NCI-H345 treated with DMSO at 0.1 percent for 48 hours (cell line): ENCODE measurements at regions not wholly inside any gene's neighbourhood (a gene's known extent, or its start where the extent isn't known, plus 50 kb on each side); places are given as distances from the start of the nearest gene placed in this dataset.

Experiments used
- DNase-seq: peaks from one replicate; lab custom pipeline; 2025; ENCODE audit not compliant: unreplicated experiment; lab: John Stamatoyannopoulos, UW

DNA sequence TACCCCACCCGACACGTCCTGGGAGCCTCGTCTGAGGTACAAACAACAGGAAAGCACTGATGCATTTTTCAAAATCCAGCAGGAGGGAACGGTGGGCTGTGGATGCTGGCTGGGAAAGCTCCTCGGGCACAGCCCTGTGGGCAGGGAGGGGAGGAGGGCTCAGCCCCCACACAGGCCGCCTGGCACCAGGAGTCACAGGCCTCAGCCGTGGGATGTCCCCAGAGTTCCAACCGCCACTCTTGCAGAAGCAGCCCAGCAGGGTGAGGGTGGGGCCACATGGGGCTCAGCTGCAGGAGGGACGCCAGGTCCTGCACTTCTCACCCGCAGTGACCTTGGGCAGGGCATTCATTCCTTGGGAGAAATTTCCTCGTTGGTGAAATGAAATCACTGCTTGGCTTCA, 274.6 kb downstream of the BRD1 start:
- DNase-seq = no peak

DNA sequence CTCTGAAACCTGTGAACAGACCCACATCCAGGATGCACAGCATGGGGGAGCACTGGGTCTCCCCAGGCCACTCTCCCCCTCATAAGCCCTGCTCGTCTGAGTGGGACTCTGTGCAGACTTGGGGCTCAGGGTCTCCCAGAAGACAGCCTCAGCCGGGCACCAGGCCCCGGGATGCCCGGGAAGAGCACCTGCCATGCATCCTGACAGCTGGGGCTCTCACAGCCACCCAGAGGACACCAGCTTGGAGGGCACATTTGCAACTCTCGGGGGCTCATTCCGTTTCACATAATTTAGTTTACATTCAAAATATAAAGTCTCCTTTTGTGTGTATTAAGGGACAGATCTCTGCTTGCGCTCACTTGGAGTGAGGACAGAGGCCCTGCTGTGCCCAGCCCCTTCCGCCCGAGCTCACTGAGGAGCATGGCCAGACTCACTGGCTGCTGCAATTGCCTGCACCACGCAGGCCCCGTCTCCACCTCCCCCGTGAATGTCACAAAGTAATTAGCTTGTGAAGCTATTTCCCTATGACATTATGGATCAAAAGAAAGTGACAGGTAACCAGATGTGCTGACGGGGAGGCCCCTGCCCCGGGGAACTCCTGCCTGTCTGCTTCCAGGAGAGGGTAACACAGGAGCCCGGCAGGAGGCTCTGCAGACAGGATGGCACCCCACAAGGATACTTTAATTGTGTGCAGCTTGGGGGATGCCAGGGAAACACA, 275.6 kb downstream of the BRD1 start:
- no peak for DNase-seq

DNA sequence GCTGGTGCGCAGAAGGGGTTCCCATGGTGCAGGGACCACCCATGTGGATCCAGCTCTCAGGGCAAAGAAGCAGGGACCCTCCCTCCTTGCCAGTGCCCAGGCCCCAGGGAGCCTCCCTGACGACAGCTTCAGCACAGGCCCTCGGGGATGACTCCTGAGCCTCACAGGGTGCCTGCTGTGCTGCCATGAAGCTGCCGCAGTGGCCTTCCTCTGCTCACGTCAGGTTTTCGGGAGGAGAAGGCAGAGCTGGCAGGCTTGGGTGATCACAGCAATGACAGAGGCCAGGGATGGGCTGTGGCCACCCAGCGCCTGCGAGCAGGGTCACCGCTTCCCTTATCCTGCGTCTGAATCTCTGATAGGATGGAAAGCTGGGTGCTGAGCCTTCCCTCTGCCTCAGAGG, 276.2 kb downstream of the BRD1 start:
- no peak for DNase-seq

DNA sequence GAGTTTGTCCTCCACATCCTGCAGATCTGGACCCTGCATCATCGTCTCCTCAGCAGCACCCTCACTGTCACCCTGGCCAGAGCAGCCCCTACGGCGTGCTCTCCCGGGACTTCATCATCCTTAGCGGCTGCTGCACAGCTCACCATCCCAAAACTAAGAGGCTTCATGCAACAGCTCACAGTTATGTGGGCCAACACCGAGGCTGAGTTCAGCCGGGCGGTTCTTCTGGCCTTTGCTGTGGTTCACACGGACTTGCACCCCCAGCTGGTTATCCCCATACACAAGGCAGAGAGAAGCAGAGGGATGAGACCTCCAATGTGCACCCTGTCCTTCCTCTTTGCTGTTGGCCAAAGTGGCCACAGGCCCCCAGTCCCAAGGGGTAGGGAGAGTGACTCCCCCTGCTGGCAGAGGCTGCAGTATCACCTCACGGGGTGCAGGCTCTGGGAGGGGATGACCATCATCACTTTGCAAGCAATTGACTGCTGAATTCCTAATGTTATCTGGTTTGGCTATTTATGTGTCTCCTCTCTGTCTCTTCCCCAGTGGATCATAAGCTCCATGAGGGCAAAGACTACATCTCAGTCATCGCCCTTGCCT, 276.8 kb downstream of the BRD1 start:
- DNase-seq = no peak

DNA sequence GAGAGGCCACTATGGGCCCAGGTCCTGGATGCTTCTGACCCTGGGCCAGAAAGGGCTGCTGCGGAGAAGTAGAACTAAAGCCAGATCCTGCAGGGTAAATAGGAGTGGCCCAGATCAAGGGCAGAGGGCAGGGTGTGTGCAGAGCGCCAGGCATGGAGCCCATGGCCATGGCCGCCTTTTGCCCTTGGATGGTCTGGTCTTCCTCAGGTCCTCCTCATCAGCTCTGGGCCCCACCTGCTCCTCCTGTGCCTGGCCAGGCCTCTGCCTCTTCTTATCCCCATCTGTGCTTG, 277.6 kb downstream of the BRD1 start:
- DNase-seq = no peak

DNA sequence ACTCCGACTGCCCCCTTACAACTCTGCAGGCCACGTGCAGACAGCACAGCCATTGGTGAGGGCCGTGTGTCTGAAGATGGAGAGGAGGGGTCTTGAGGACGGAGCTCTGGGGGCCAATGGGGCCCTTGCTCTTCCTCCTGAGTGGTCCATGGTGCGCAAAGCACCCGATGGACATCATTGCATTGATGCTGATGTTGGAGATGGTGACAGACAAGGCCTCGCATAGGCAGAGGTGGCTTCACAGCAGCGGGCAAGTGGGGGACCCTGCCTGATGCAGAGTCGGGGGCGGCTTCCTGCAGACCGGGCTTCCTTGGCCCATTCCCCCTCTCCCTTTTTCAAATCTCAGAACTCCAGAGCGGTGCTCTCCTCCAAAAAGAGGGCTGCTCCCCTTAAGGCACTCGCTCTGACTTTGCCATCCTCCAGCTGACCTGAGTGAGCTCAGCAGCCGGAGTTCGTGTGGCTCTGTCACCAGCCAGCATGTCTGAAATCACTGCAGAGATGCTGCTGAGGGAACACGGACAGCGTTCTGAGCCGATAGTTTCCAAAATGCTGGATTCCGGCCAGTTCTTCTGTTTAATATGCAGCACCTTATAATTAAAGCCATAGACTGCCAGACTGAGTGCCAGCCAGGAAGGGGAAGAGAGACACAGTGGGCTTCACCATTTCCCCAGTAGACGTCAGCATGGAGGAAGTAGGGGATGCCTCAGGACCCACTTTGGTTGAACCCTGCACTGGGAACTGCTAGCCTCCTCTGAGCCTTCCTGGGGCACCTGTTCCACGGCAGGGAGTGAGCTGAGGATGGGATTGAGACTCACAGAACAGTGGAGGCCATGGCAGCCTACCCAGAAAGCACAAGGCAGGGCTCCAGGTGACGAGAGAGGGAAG, 278.2 kb downstream of the BRD1 start:
- no peak for DNase-seq

DNA sequence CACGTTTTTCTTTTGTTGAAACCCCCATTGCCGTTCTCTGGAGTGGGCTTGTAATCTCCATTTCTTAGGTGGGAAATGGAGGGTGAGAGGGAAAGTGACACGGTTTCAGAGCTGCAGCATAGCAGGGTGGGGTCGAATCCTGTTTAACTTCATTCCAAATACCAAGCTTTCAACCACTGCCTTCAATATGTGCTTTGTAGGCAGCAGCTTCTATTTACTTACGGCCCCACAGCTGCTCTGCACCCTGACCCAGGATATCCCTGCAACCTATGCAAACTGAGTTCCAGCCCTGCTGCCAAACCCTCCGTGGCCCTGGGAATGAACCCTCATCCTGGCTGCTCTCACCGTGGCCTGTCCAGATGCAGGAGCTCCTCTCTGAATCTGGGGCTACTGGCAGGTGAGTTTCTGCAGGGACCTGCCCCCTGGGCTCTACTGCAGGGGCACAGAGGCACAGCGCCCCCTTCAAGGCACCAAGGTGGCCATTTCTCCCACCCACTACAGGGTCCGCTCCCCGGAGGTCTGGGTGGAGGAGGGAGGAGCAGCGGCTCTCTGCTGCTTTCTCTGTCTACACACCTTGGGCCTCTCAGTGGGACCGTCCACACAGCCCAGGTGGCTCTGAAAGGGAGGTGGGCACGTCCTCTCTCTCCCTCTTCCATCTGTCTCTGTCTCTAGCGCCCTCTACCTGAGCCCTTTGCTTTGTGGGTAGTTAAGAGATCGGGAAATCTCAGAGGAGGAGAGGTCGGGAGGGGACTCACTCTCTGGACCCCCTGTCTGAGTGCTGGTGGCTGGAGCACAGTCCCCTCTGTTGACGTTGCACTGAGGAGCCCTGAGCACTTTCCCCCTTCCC, 279.1 kb downstream of the BRD1 start:
- DNase-seq = no peak

DNA sequence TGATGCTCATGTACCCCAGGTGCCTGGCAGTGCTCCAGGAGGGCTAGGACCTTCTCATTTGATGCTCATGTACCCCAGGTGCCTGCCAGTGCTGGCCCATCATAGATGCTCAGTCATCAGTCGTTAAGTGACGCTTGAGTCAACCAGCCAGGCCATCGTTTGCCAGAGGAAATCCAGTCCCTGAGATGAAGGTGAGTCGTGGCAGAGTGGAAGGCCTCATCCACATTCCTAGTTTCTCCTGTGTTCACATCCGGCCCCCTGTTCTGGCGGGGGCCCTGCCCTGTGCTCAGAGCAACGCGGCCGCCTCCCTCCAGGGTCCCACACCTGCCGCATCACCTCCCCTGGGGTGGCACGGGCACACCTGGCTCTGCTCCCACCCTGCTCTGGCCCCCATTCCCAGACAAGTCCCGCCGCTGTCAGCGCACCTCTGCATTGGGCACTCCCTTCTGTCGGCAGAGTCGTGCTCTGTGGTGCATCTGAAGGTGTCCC, 279.9 kb downstream of the BRD1 start:
- no peak for DNase-seq

DNA sequence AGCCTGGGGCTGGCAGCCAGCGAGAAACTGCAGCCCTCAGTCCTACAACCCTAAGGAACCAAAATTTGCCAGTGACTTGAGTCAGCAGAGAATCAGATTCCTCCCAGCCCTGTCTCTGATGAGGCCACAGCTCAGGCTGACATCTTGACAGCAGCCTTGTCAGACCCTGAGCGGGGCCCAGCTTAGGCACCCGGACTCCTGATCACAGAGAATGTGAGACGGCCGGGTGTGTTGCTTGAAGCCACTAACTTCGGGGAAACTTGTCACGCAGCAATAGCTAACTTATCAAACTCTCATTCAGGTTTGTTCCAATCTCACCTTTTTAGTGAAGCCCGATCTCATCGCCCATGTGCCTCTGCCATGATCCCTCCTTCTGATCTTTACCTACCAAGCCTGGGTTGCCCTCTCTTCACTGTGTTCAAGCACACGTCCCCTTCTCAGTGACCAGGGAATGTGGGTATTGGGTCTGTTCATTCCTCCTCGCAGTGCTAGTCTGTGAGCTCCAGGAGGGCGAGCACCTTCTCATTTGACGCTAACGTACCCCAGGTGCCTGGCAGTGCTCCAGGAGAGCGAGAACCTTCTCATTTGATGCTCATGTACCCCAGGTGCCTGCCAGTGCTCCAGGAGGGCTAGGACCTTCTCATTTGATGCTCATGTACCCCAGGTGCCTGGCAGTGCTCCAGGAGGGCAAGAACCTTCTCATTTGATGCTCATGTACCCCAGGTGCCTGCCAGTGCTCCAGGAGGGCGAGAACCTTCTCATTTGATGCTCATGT, 280.7 kb downstream of the BRD1 start:
- DNase-seq = no peak

DNA sequence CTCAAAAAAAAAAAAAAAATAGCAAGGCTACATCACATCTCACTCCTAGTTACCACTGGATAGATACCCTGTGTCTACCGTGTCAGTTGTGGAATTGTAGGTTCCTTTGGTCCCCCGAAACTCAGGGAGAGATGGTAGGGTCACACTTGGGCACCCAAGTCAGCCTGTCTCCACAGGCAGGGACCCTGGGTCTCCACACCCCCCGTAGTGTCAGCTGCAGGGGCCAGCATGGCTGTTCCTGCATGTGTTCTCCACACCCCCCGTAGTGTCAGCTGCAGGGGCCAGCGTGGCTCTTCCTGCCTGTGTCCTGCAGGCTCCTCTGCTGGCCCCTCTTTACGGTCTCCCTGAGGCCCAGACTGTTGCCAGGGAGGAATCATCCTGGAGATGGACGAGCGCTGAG, 282.1 kb downstream of the BRD1 start:
- no peak for DNase-seq

DNA sequence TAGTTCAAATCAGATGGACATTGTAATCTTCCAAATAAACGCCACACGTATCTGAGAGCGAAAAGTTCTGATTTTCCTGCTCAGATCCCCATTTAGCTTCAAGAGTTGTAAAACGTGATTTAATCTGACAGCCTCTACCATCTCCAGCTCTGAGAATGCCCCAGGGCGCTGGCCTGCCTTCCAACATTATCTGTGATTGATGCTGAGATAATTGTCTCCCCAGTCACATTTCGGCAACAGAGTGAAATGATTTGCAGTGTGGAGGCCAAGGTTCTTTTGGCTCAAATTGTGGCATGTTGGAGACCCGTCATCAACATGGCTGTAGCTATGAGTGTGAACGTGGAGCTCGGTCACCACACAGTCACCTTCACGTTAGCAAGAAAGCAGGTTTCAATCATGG, 283.4 kb downstream of the BRD1 start:
- DNase-seq = no peak

DNA sequence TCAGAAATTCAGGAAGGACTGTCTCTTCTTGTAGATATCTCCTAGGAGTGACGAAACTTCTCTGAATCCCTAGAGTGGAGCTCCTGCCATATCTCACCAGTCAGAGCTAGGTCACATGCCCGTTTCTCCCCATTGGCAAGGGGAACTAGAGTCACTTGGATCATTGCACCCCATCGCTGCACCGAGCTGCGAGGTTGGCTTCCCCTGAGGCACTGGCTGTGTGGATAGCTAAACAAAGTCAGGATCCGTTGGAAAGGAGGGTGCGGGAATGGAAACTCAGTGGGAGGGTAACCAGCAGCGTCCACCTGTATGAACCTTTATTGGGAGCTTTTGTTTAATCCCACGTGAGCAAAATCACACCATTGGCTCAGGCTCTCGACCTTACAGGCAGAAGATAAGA, 283.8 kb downstream of the BRD1 start:
- no peak for DNase-seq

DNA sequence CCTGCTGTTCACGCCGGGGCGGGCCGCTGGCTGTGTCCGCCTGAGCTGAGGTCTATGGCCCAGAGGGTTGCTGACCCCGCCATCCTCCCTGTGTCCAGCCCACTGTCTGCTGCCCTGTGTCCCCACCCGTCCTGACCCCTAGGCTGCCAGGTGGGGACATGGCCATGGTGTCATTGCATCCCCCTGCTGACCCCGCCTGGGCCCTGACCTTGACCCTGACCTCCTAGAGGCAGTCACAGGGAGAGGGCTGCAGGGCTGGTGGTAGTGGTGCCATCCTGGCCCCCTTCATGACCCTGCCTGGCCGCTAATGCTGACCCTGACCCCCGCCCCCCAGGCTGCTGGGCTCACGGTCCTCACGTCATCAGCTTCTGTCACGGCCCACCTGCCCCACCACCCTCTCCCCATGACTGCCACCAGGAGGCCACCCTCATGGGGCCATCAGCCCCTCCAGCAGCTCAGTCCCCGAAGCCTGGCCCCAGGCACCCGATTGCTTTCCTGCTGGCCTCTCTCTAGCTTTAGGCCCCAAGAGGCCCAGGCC, 285.9 kb downstream of the BRD1 start:
- DNase-seq = no peak

DNA sequence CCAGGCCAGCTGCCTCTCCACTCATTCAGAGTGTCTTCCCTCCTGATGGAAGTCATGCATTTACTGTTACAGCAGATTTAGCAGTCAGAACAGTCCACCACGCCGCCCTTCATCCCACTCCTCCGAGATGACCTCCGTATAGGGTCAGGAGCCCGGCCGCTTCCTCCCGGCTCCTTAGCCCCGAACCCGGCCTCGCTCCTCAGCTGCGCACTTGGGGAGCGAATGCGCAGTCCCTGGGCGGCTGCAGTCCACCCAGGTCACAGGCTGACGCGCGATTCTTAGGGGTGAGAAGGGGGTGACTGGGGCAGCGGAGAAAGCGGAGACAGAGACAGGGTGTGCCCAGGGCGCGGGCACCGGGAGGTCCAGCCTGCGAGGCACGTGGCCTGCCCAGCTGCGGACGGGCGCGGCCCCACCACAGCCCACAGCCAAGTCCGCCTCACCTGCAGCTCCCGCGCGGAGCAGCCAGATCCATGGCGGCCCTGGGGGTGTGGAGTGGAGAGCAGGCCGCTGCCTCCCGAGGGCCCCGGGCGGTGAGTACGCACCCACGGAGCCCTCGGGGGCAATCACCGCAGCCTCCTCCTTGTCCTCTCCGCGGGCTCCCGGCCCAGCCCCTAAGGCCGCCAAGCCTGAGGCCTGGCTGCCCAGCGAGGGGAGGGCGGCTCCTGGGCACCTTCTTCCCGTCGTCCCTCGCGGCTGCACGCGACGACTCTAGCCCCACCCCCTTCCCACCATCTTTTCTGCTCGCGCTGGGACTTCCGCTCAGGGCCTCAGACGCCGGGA, 286.6 kb downstream of the BRD1 start:
- no peak for DNase-seq

DNA sequence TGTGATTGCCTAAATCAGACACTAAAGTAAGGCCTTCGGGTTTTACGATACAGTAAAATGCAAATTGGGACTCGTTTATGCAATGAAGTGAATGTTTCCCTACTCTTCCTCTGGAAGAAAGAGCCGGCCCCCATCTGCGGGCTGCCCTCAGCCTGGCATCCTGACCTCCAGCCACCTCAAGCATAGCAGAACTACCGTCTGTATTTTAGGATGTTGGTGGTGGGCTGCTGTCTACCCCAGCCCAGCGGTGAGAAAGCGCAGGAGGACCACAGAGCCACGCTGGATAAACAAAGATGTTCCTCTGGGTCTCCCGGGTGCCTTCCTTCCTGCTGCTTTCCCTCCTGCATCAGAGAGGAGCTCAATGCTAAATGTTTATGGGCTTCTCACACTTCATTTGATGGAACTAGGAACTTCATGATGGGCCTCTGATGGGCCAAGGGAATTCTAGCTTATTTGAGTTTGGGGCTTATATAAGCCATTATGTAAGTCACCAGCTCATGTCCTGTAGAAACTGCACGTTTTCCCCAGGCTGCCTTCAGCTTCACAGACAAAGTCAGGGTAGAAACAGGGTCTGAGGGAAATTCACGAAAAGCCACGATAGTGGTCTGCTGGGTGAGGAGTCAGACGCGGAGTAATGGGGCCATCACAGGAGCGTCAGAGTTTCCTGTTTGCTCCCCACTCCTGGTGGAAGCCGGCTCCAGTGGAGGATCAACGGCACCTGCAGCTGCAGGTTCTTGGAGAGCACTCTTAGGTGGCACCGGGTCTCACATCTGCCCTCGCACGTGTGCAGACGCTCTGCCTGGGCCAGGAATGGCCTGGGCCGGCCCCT, 287.4 kb downstream of the BRD1 start:
- DNase-seq = no peak

DNA sequence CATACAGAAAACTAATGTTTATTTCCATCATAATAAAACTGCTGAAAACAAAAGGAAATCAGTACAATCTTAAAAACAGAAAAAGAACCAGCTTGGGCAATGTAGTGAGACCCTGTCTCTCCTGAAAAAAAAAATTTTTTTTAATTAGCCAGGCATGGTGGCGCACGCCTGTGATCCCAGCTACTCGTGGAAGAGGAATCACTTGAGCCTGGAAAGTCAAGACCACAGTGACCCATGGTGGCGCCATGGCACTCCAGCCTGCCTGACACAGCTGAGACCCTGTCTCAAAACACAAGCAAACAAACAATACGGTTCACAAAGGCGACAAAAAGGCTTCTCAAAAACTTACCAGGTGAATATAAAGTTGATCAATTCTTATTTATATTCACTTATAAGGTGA, 289.7 kb downstream of the BRD1 start:
- DNase-seq = no peak

DNA sequence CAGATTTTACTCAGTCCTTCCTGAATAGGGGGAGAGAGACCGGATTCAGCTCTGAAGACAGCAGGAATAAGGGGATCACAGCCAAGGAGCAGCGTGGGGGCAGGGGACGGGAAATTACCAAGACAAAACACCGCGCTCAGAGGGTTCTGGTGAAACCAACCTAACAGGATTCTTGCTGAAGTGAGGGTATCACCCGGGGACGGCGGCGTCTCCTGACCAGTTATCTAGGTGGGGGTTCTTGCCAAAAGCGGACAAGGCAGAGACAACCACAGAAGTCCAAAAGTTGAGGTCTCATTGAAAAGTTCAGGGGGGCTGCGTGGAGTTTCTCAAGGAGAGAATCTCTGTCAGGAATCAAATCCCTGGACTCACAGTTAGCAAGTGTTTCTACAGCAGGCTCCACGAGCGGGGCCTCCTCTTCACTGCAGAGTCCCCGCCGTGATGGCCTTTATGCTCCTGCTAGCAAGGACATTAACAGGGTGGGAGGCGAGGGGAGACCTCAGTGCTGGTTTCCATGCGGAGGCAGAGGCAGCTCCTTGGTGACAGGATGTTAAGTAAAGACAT, 291.0 kb downstream of the BRD1 start:
- no peak for DNase-seq

DNA sequence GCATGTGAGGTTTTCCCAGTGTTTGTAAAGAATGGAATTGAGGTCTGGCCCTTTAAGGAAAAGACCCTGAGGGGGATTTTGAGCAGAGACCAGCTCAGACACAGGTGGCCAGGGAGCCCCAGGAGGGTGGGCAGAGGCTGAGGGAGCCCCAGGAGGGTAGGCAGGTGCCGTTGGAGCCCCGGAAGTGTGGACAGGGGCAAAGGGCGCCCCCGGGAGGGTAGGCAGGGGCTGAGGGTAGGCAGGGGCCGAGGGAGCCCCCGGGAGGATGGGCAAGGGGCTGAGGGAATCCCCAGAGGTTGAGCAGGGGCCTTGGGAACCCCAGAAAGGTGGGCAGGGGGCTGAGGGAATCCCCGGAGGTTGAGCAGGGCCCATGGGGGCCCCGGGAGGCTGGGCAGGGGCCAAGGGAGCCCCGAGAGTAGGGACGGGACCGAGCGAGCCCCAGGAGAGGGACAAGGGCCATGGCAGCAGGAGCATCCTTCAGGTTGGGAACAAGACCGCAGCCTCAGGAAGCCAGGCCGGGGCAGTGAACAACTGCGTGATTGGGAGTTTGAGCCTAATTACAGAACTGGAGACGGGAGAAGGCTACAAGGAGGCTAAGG, 292.0 kb downstream of the BRD1 start:
- no peak for DNase-seq
